Spleen (tissue), 7 donors: ENCODE measurements at regions not wholly inside any gene's neighbourhood (a gene's known extent, or its start where the extent isn't known, plus 50 kb on each side); places are given as distances from the start of the nearest gene placed in this dataset.

Source experiments
- CTCF ChIP-seq, 11 experiments: fragments of 200-600 bp in 7 of 11; fragments of 450-650 bp in 4 of 11; sonication (generic) in 4 of 11; IDR thresholded peaks in 8 of 11; conservative IDR thresholded peaks in 3 of 11; 1 replicate in 7 of 11; 2 replicates in 4 of 11; pipeline versions ENCODE4 v1.4.0 to v1.8.0; 2016 to 2021; ENCODE audit warnings: antibody characterized with exemption in 11 of 11, inconsistent platforms in 4 of 11, mild to moderate bottlenecking in 1 of 11
- POLR2A ChIP-seq, 3 donors: fragments of 450-650 bp; IDR thresholded peaks; one replicate each; pipeline ENCODE4 v1.5.1; 2017; ENCODE audit warnings: antibody characterized with exemption in 3 of 3, mild to moderate bottlenecking in 1 of 3
- POLR2AphosphoS5 ChIP-seq, 3 donors: sonication (generic); formaldehyde crosslinking; IDR thresholded peaks; one replicate each; pipeline ENCODE4 v1.5.1; 2017; ENCODE audit warnings: antibody characterized with exemption in 3 of 3
- donor health status: DM: no; HTN: no; CAD: no; lungs with moderate emphysema.
- donor health status: DM: no; HTN: no; CAD: no.
- donor health status: DM: no; HTN: no; CAD: no.

GRCh38 chr10:10293041-10293440 lies 724.6 kb upstream of the CELF2 start:
- TF ChIP-seq POLR2AphosphoS5 (IDR thresholded peaks at IDR 0.05), result no peak
- no peak for TF ChIP-seq CTCF (IDR thresholded peaks at IDR 0.05 in 8 of 11, conservative IDR thresholded peaks at IDR 0.05 in 3 of 11)
- TF ChIP-seq POLR2A (IDR thresholded peaks at IDR 0.05), result no peak
